K562 (cell line): ENCODE measurements at regions not wholly inside any gene's neighbourhood (a gene's known extent, or its start where the extent isn't known, plus 50 kb on each side); places are given as distances from the start of the nearest gene placed in this dataset.

ENCODE experiments used
- CHD4 ChIP-seq: fragments of 200-600 bp; sonication (generic); IDR thresholded peaks from 3 replicates; pipeline ENCODE4 v1.6.1; 2012; ENCODE audit warnings: low read depth, mild to moderate bottlenecking, mixed read lengths, low read length, inconsistent platforms; ENCODE audit not compliant: insufficient read depth, insufficient replicate concordance, poor library complexity, severe bottlenecking
- CTCF ChIP-seq, 3 experiments: IDR thresholded peaks in 2 of 3; conservative IDR thresholded peaks in 1 of 3; 2 replicates each; pipeline ENCODE4 v1.5.1; 2011 to 2012; ENCODE audit warnings: low read length in 3 of 3, mild to moderate bottlenecking in 3 of 3, control low read depth in 2 of 3, improper control_type of control experiment in 1 of 3, inconsistent platforms in 1 of 3, low read depth in 1 of 3, mixed read lengths in 1 of 3, moderate library complexity in 1 of 3; ENCODE audit not compliant: insufficient read depth in 2 of 3
- FOSL1 ChIP-seq: fragments of 200-800 bp; sonication (Bioruptor generic); conservative IDR thresholded peaks from 2 replicates; pipeline ENCODE4 v1.6.1; 2016; ENCODE audit warnings: missing genetic modification characterization, missing compliant biosample characterization
- MED1 ChIP-seq: sonication (generic); formaldehyde crosslinking; IDR thresholded peaks from 2 replicates; pipeline ENCODE4 v1.8.1; 2023; ENCODE audit warnings: missing genetic modification reagents, borderline replicate concordance
- RB1 ChIP-seq: fragments of 450-650 bp; IDR thresholded peaks from 2 replicates; pipeline ENCODE4 v1.6.1; 2017; ENCODE audit warnings: low read depth, mild to moderate bottlenecking
- RFX5 ChIP-seq: IDR thresholded peaks from 2 replicates; pipeline ENCODE4 v1.6.1; 2011; ENCODE audit warnings: low read depth, mild to moderate bottlenecking, improper control_type of control experiment, low read length
- TAF9B ChIP-seq: fragments of 450-650 bp; IDR thresholded peaks from 2 replicates; pipeline ENCODE4 v1.6.1; 2018; ENCODE audit warnings: mild to moderate bottlenecking; ENCODE audit not compliant: partially characterized antibody
- ZFX ChIP-seq: sonication (generic); formaldehyde crosslinking; IDR thresholded peaks from 2 replicates; pipeline ENCODE4 v1.8.0; 2022; ENCODE audit warnings: mild to moderate bottlenecking, missing genetic modification reagents, moderate library complexity
- ZNF384 ChIP-seq: IDR thresholded peaks from 2 replicates; pipeline ENCODE4 v1.6.1; 2012; ENCODE audit warnings: low read depth, low read length, improper control_type of control experiment

GRCh38 chr2:180516232-180516631 is 464.2 kb upstream of the UBE2E3 start:
- TF ChIP-seq ZFX (CRISPR knock-in tag) (no peak), CHD4 (no peak), MED1 (CRISPR knock-in tag) (no peak), RFX5 (no peak), RB1 (no peak), TAF9B (no peak), ZNF384 (no peak), FOSL1 (tag) (no peak), CTCF (IDR thresholded peaks at IDR 0.05 in 2 of 3, conservative IDR thresholded peaks at IDR 0.05 in 1 of 3; ENCODE audit: insufficient read depth in 2 of 3, low read depth in 1 of 3, low read length in 3 of 3) (no peak)
